GM19025 (cell line): ENCODE measurements at regions not wholly inside any gene's neighbourhood (a gene's known extent, or its start where the extent isn't known, plus 50 kb on each side); places are given as distances from the start of the nearest gene placed in this dataset.

Experiments
- ATAC-seq: cut with Tn5 transposase; IDR thresholded peaks from one replicate; pipeline ENCODE4 v1.9.1; 2021; ENCODE audit warnings: mild to moderate bottlenecking, low read depth, moderate library complexity; ENCODE audit not compliant: unreplicated experiment

DNA sequence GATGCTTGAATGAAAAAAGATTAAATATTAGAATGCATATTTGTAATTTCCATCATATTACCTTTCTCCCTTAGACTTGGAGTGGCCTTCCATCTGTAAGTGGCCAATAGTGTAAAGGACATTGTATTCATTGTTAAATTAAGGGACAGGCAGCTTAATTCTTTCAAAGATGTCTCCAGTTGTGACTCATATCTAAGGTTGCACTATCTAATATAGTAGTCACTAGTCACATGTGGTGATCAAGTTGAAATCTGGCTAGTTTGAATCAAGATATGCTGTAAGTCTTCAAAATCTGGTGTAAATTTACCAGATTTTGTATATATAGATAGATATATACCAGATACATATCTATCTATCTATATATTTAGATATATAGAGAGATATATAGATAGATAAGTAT, 52.4 kb upstream of the AGPS start:
- no peak for ATAC-seq

DNA sequence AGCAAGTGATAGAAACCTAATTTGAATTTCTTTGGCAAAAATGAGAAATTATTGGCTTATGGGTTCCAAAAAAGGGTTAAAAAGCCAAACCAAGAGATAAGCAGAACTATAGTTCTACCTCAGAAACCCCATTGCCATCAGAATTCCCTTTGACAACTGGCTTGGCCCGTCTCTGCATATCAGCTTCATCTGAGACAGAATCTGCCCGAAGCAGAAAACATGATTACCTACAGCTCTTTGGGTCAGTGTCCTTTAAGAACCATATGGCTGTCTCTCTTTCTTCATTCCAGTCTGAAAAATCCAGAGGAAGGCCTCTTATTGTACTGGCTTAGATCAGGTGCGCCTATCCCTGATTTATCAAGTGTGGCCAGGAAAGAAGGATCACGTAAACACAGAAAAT, 49.8 kb upstream of the AGPS start:
- ATAC-seq = no peak
